ENCODE measurements at regions not wholly inside any gene's neighbourhood (a gene's known extent, or its start where the extent isn't known, plus 50 kb on each side); places are given as distances from the start of the nearest gene placed in this dataset.

DNA sequence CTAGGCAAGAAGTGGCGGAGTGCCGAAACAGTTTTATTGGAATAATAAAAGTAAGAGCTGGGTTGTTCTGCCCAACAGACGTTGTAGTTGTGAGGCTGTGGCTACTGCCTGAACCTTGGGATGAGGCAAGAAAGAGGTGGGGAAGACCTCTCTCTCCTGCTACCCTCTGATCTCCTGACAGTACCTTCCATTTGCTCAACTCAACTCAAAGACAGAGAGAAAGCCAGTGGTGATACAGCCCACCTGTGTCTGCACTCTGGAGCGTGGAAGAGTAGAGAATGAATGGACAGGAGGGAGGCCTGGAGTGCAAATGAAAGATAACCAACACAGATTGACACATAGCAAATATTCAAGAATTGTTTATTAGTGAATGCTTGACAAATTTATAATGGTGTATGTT is 590.3 kb downstream of the NYAP2 start:
- TF ChIP-seq, protein P1, sequence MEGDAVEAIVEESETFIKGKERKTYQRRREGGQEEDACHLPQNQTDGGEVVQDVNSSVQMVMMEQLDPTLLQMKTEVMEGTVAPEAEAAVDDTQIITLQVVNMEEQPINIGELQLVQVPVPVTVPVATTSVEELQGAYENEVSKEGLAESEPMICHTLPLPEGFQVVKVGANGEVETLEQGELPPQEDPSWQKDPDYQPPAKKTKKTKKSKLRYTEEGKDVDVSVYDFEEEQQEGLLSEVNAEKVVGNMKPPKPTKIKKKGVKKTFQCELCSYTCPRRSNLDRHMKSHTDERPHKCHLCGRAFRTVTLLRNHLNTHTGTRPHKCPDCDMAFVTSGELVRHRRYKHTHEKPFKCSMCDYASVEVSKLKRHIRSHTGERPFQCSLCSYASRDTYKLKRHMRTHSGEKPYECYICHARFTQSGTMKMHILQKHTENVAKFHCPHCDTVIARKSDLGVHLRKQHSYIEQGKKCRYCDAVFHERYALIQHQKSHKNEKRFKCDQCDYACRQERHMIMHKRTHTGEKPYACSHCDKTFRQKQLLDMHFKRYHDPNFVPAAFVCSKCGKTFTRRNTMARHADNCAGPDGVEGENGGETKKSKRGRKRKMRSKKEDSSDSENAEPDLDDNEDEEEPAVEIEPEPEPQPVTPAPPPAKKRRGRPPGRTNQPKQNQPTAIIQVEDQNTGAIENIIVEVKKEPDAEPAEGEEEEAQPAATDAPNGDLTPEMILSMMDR (IDR thresholded peaks at IDR 0.05), result no peak
- no peaks in the 10 kb centered on the region for H3K4me1 ChIP-seq (ENCODE audit: control insufficient read depth in 1 of 2, insufficient read depth in 1 of 2, low read depth in 1 of 2, low read length in 1 of 2)
- H3K36me3 ChIP-seq, result no peaks in the 10 kb centered on the region
- no peak overlapping the region for H3K4me3 ChIP-seq (ENCODE audit: low read depth in 1 of 2, low read length in 1 of 2)
- H3K27me3 ChIP-seq, result no peaks in the 10 kb centered on the region
- no peaks in the 10 kb centered on the region for H3K9me3 ChIP-seq
- no peak overlapping the region for H3K27ac ChIP-seq

GRCh38 chr2:225980372-225980771 is 580.9 kb downstream of the NYAP2 start:
- Histone ChIP-seq H3K27me3 (no peaks in the 10 kb centered on the region), H3K4me1 (ENCODE audit: control insufficient read depth in 1 of 2, insufficient read depth in 1 of 2, low read depth in 1 of 2, low read length in 1 of 2) (no peaks in the 10 kb centered on the region), H3K4me3 (ENCODE audit: low read depth in 1 of 2, low read length in 1 of 2) (no peak overlapping the region), H3K36me3 (no peaks in the 10 kb centered on the region), H3K9me3 (no peaks in the 10 kb centered on the region), H3K27ac (no peak overlapping the region)
- TF ChIP-seq, protein P1 (IDR thresholded peaks at IDR 0.05), result no peak

GRCh38 chr2:225971433-225971832 is 571.9 kb downstream of the NYAP2 start:
- Histone ChIP-seq H3K27me3 (no peaks in the 10 kb centered on the region), H3K27ac (no peak overlapping the region), H3K36me3 (no peaks in the 10 kb centered on the region), H3K4me3 (ENCODE audit: low read depth in 1 of 2, low read length in 1 of 2) (no peak overlapping the region), H3K9me3 (no peaks in the 10 kb centered on the region), H3K4me1 (ENCODE audit: control insufficient read depth in 1 of 2, insufficient read depth in 1 of 2, low read depth in 1 of 2, low read length in 1 of 2) (no peaks in the 10 kb centered on the region)
- TF ChIP-seq, protein P1 (IDR thresholded peaks at IDR 0.05), result no peak

- Histone ChIP-seq H3K27me3 (no peaks in the 10 kb centered on the region), H3K27ac (no peak overlapping the region), H3K4me3 (ENCODE audit: low read depth in 1 of 2, low read length in 1 of 2) (no peak overlapping the region), H3K36me3 (no peaks in the 10 kb centered on the region), H3K9me3 (peaks cover 7% of the 10 kb centered on the region), H3K4me1 (ENCODE audit: control insufficient read depth in 1 of 2, insufficient read depth in 1 of 2, low read depth in 1 of 2, low read length in 1 of 2) (no peaks in the 10 kb centered on the region)
- TF ChIP-seq, protein P1 (IDR thresholded peaks at IDR 0.05), result no peak
These were observed 549.4 kb downstream of the NYAP2 start for GRCh38 chr2:225948903-225949302.

GRCh38 chr2:225938991-225939390 is 539.5 kb downstream of the NYAP2 start:
- no peaks in the 10 kb centered on the region for H3K36me3 ChIP-seq
- H3K27me3 ChIP-seq, result no peaks in the 10 kb centered on the region
- TF ChIP-seq, protein P1 (IDR thresholded peaks at IDR 0.05), result no peak
- H3K27ac ChIP-seq, result no peak overlapping the region
- no peaks in the 10 kb centered on the region for H3K4me1 ChIP-seq (ENCODE audit: control insufficient read depth in 1 of 2, insufficient read depth in 1 of 2, low read depth in 1 of 2, low read length in 1 of 2)
- H3K4me3 ChIP-seq (ENCODE audit: low read depth in 1 of 2, low read length in 1 of 2), result no peak overlapping the region
- no peaks in the 10 kb centered on the region for H3K9me3 ChIP-seq

DNA sequence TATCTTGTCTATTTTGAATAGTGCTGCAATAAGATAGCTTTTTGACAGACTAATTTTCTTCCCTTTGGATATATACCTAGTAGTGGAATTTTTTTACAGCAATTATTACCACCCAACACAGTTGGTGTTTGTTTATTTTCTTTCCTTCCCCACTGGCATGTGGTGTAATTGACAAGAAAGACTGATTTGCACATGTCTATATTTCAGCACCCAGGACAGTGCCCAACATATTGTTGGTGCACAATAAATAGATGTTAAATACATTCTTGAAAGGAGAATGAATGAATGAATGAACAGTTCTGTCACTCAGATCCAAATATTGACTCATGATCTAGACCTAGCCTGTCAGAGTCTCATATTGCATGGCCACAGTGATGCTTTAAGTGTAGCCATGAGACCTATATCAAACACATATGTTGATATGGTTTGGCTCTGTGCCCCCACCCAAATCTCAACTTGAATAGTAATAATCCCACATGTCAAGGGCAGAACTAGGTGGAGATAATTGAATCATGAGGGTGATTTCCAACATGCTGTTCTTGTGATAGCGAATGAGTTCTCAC is 538.2 kb downstream of the NYAP2 start:
- H3K4me1 ChIP-seq (ENCODE audit: control insufficient read depth in 1 of 2, insufficient read depth in 1 of 2, low read depth in 1 of 2, low read length in 1 of 2), result no peaks in the 10 kb centered on the region
- TF ChIP-seq, protein P1 (IDR thresholded peaks at IDR 0.05), result no peak
- H3K36me3 ChIP-seq, result no peaks in the 10 kb centered on the region
- H3K4me3 ChIP-seq (ENCODE audit: low read depth in 1 of 2, low read length in 1 of 2), result no peak overlapping the region
- H3K27me3 ChIP-seq, result no peaks in the 10 kb centered on the region
- no peak overlapping the region for H3K27ac ChIP-seq
- H3K9me3 ChIP-seq, result no peaks in the 10 kb centered on the region

Measured in neutrophil (primary cell).